ENCODE measurements at regions not wholly inside any gene's neighbourhood (a gene's known extent, or its start where the extent isn't known, plus 50 kb on each side); places are given as distances from the start of the nearest gene placed in this dataset.
"Not testable (repeated sequence)": the region's sequence is repeated elsewhere in the genome, so short reads cannot be mapped to it uniquely, and the experiment has no call there.

- not testable (repeated sequence) for DNase-seq (ENCODE audit: low read depth in 2 of 2)
Measured at GRCh38 chr5:97234380-97234779, 51.3 kb upstream of the RIOK2 start.

- DNase-seq (ENCODE audit: low read depth in 2 of 2), result no peak
Measured at GRCh38 chr5:97242341-97242740, 59.3 kb upstream of the RIOK2 start.

GRCh38 chr5:97243353-97243752 lies 60.3 kb upstream of the RIOK2 start:
- DNase-seq (ENCODE audit: low read depth in 2 of 2), result peak; percentile 6 to 19

GRCh38 chr5:97245386-97245785 lies 62.3 kb upstream of the RIOK2 start:
- no peak for DNase-seq (ENCODE audit: low read depth in 2 of 2)

GRCh38 chr5:97250113-97250512 lies 67.1 kb upstream of the RIOK2 start:
- DNase-seq (ENCODE audit: low read depth in 2 of 2), result no peak

GRCh38 chr5:97266076-97266475 lies 83.0 kb upstream of the RIOK2 start:
- no peak for DNase-seq (ENCODE audit: low read depth in 2 of 2)

GRCh38 chr5:97266576-97266975 lies 83.5 kb upstream of the RIOK2 start:
- DNase-seq (ENCODE audit: low read depth in 2 of 2), result peak; percentile 20 to 24

- no peak for DNase-seq (ENCODE audit: low read depth in 2 of 2)
Measured at GRCh38 chr5:97267767-97268166, 84.7 kb upstream of the RIOK2 start.

GRCh38 chr5:97276474-97277120 lies 93.5 kb upstream of the RIOK2 start:
- DNase-seq (ENCODE audit: low read depth in 2 of 2), result no peak

- DNase-seq (ENCODE audit: low read depth in 2 of 2), result no peak
Measured at GRCh38 chr5:97281257-97281656, 98.2 kb upstream of the RIOK2 start.

GRCh38 chr5:97297063-97297703 lies 114.1 kb upstream of the RIOK2 start:
- peak; percentile 17 to 66 for DNase-seq (ENCODE audit: low read depth in 2 of 2)

GRCh38 chr5:97297704-97298091 lies 114.7 kb upstream of the RIOK2 start:
- peak in 1 of 2 donors; percentile 1 for DNase-seq (ENCODE audit: low read depth in 2 of 2)

- not testable (repeated sequence) for DNase-seq (ENCODE audit: low read depth in 2 of 2)
Measured at GRCh38 chr5:97301181-97301580, 118.1 kb upstream of the RIOK2 start.

GRCh38 chr5:97338729-97339128 lies 155.7 kb upstream of the RIOK2 start:
- DNase-seq (ENCODE audit: low read depth in 2 of 2), result no peak

- DNase-seq (ENCODE audit: low read depth in 2 of 2), result no peak
Measured at GRCh38 chr5:97355775-97356174, 172.7 kb upstream of the RIOK2 start.

GRCh38 chr5:97363577-97363976 lies 180.5 kb upstream of the RIOK2 start:
- no peak for DNase-seq (ENCODE audit: low read depth in 2 of 2)

GRCh38 chr5:97364731-97365130 lies 181.7 kb upstream of the RIOK2 start:
- no peak for DNase-seq (ENCODE audit: low read depth in 2 of 2)

GRCh38 chr5:97365163-97365845 lies 182.3 kb upstream of the RIOK2 start:
- no peak for DNase-seq (ENCODE audit: low read depth in 2 of 2)

- no peak for DNase-seq (ENCODE audit: low read depth in 2 of 2)
Measured at GRCh38 chr5:97365918-97366317, 182.9 kb upstream of the RIOK2 start.

GRCh38 chr5:97375959-97376358 lies 192.9 kb upstream of the RIOK2 start:
- no peak for DNase-seq (ENCODE audit: low read depth in 2 of 2)

GRCh38 chr5:97377582-97377981 lies 194.5 kb upstream of the RIOK2 start:
- DNase-seq (ENCODE audit: low read depth in 2 of 2), result no peak

- peak in 1 of 2 donors; percentile 9 for DNase-seq (ENCODE audit: low read depth in 2 of 2)
Measured at GRCh38 chr5:97383996-97384395, 200.9 kb upstream of the RIOK2 start.

GRCh38 chr5:97388794-97389193 lies 205.7 kb upstream of the RIOK2 start:
- peak in 1 of 2 donors; percentile 49 for DNase-seq (ENCODE audit: low read depth in 2 of 2)
